Erythroblast (primary cell): ENCODE measurements at regions not wholly inside any gene's neighbourhood (a gene's known extent, or its start where the extent isn't known, plus 50 kb on each side); places are given as distances from the start of the nearest gene placed in this dataset.

Experiments used
- DNase-seq, 2 experiments: peaks; one replicate each; lab custom pipeline; 2025; lab: John Stamatoyannopoulos, UW
- GATA1 ChIP-seq: IDR thresholded peaks from 2 replicates; pipeline ENCODE4 v1.6.1; 2011; ENCODE audit warnings: low read depth, mild to moderate bottlenecking, control low read depth, low read length, moderate library complexity
- POLR2A ChIP-seq: IDR thresholded peaks from 2 replicates; pipeline ENCODE4 v1.6.1; 2011; ENCODE audit warnings: mild to moderate bottlenecking, low read length

DNA sequence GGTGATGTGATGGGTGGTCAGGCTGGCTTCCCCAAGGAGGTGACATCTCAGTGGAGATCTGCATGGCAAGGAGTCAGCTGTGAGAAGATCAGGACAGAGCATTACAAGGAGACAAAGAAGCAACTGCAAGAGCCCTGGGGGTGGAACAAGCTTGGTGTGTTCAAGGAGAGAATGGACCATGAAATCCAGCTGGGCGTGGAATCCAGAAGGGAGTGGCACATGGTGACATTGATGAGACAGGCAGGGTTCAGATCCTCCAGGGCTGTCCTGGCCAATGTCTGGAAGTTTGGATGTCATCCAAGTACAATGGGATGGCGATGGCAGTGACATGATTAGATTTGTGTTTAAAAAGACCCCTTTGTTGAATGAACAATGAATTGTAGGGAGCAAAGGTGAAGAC, 175.6 kb downstream of the MACROH2A1 start:
- TF ChIP-seq POLR2A (no peak), GATA1 (no peak)
- DNase-seq = no peak

- TF ChIP-seq GATA1 = no peak
- TF ChIP-seq POLR2A = no peak
- DNase-seq = no peak
These were observed 176.3 kb downstream of the MACROH2A1 start for GRCh38 chr5:135222771-135223170.

- TF ChIP-seq GATA1 (no peak), POLR2A (no peak)
- DNase-seq = no peak
These were observed 176.8 kb downstream of the MACROH2A1 start for GRCh38 chr5:135222171-135222681.

DNA sequence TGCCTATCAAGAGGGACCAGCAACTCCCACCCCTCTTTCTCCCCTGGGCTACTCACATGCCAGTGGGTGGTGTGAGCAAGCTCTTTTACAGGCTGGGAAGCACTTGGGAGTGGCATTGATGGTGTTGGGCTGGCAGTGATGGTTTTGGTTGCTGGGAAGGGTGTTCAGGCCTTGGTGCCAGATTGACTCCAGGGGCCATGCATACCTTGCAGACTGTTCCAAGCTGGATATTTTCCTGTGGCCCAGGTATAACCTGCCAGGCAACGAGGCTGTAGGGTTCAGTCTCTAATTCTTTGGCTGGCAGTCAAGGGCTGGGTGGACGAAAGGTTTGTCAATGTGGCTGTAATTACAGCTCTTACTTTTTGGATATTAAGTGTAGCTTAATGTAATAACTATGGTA, 177.3 kb downstream of the MACROH2A1 start:
- TF ChIP-seq POLR2A (no peak), GATA1 (no peak)
- no peak for DNase-seq

DNA sequence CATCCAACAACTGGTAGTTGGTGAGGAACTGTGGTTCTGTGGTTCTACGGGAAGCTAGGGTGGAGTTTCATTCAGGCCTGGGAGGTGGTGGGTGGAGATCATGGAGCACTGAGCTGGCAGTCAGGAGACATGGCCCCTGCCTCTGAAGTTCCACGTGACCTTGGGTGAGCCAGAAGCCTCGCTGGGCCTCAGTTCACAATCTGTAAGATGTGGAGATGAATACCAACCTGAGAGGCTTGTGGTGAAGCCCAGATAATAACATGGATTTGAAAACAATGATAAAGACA, 177.9 kb downstream of the MACROH2A1 start:
- TF ChIP-seq GATA1 = no peak
- TF ChIP-seq POLR2A = no peak
- DNase-seq = no peak

DNA sequence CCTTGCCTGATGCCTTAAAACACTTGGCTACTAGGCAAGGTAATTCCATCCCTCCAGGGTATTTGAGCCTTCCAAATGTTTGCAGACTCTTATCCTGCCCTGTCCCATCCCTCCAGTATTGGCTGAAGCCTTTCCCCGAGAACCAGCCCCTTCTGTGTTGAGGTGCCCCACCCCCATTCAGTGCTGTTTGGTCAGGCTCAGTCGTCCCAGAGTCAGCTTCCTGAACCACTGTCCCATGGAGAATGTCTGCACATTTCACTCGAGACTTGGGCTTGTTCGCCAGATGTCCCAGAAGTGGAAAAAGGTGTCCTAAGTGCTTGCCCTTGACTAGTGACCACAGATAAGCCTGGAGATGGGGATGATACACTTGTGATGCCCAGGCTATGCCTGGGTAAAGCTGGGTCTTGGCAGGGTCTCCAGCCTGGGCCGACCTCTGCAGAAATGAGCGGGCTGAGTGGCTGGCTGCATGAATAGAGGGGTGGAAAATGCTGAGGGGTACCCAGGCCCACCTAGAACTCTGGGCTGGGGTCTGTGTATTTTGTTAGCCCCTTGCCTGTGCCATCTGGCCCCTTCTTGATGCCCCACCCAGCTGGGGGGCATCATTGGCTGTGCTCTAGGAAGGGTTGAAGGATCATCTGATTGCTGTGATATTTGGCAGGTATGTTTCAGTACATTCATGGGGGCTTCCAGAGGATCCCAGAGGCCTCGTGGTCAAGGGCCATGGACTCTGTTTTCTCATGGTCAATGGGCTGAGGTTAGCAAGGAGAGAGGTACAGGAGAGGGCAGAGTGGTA, 178.4 kb downstream of the MACROH2A1 start:
- no peak for TF ChIP-seq GATA1
- TF ChIP-seq POLR2A = no peak
- no peak for DNase-seq

GRCh38 chr5:135219868-135220267, 179.2 kb downstream of the MACROH2A1 start:
- no peak for TF ChIP-seq GATA1
- TF ChIP-seq POLR2A = no peak
- DNase-seq = no peak

- DNase-seq = no peak
- TF ChIP-seq GATA1 (no peak), POLR2A (no peak)
These were observed 180.1 kb downstream of the MACROH2A1 start for GRCh38 chr5:135218790-135219568.

- TF ChIP-seq POLR2A (no peak), GATA1 (no peak)
- no peak for DNase-seq
These were observed 180.6 kb downstream of the MACROH2A1 start for GRCh38 chr5:135218486-135218755.

DNA sequence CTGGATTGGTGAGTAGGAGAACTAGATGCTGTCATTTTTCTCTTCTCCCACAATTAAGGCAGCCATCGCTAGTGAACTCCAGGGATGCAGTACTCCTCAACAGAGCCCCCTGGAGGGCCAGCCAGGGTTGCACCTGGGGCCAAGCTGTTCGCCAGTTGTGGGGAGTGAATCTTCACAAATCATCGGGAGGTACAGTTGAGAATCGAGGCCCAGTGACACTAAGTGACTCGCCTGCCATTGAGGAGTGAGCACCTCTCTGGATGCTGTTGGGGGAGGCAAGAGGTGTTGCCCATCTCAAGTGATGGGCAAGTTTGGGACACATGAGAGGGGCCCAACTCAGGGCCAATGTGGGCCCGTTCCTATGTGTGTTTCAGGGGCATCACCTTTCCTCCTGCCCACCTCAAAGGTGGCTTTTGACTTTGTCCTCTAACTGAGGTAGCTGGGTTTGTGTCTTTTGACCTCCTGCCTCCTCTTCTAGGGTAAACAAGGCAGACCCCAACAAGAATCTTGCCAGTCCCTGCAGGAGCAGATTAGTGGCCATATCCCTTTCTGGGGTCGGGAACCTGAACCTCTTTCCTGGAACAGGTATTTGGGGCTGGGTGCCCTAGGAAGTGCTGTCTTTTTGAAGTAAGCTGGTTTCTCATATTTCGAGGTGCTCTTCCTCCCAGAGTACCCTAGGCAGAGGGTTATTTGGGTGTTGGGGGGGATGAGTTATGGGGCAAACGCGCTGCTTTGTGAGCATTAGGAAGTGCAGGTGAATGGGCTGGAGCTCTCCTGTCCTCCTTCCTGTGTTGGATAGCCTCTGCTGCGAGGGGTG, 181.2 kb downstream of the MACROH2A1 start:
- TF ChIP-seq POLR2A (no peak), GATA1 (no peak)
- peak in 1 of 2 experiments; percentile 11 for DNase-seq

DNA sequence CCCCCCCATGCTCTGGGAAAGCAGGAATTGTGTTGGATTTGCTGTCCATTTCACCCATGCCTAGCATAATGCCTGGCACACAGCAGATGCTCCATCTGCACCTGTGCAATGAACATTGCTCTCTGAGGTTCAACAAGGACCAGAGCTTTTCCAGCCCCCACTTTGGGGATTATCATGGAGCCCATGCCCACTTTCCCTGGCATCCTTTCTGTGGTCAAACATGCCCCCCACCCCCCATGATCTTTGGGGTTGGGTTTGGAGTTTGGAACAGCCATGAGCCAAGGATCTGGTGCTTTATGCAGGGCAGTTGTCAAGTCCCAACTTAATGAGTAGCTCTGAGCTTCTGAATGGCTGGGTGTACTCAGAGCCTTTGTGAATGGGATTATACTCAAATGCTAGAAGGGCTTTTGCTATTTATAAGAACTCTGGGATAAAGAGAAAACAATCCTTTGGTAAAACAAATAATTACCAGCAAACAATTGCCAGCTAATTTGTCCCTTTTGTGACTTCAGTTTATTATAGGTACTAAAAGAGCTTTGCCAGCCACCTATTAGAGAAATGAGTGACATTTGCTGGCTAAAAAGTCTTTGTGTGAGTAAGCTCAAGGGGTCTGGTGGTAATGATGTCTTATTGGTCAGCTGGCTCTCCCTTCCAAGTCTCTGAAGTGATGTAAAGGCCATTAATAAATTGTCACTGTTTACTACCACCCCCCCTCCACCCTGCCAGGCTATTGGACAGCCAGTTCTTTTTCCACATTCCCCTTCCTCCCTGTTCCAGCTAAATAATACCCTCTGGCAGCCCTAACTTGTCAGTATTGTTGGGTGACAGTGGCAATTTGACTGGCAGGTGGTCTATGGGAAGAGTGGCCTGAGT, 182.3 kb downstream of the MACROH2A1 start:
- TF ChIP-seq GATA1 (no peak), POLR2A (no peak)
- DNase-seq = no peak

DNA sequence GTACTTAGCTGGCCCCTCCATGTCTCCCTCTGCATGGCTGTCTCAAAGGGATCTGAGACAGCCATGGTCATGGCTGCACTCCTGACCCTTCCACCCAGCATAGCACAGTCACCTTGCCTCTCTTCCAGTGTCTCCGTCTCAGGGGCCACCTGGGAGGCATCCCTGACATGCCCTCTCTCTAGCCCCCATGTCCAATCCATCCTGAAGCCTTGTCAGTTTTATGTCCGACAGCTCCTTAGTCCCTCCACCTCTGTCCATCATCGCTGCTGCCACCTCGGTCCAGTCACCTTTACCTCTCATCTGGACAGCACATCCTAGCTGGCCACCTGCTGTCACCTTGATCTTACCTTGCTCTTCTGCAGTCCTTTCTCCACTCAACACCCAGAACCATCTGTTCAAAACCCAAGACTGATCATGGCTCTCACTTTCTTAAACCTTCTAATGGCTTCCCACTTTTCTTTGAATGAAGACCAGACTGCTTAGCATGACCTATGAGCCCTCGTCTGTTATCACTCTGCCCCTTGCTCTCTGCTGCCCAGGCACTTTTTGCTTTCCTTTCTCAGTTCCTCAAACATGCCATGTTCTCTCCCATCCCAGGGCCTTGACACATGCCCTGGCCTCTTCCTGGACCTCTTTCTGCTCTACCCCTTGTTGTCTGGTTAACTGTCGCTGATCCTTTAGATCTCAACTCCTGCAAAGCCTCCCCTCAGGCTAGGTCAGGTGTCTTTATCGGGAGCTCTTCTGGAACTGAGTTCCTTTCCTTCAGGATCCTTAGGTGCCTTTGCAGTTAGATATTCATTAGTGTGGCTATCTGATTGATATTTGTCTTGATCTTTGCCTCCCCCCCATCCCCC, 181.8 kb upstream of the PITX1 start:
- TF ChIP-seq GATA1 (no peak), POLR2A (no peak)
- DNase-seq = no peak
